8988T (cell line): ENCODE measurements at regions not wholly inside any gene's neighbourhood (a gene's known extent, or its start where the extent isn't known, plus 50 kb on each side); places are given as distances from the start of the nearest gene placed in this dataset.

ENCODE experiments used
- DNase-seq: peaks from one replicate; pipeline ENCODE4 v3.0.0; 2011

DNA sequence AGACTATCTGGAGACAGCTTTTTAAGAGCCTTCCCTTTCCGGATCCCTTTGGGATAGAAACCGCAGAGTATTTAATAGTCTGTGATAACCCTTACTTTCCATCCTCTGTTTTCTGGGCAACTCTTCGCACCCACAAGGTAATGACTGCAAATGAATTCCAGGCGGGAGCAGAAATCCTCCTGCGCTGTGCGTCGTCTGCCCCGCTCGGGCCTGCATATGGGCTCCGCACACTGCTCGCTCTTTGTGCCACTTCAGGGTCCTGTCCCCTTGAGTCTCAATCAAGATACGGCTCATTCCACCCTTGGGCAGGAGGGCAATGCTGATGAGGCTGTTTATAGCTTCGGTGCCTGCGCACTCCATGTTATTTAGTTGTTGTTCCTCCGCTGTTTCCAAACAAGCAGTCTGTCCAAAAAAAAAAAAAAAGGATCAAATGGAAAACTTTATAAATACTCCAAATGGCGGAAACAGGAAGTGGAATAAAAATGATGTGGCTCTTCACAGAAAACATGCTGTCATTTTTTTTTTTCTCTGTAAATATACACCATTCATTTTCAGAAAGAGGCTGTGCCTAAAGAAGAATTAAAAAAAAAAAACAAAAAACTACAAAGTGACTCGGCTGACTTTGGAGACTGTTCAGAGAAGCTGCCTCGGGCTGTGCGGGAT is 169.6 kb upstream of the GMDS start:
- no peak for DNase-seq

- no peak for DNase-seq
Observed at GRCh38 chr6:2412731-2413130, 167.3 kb upstream of the GMDS start.

DNA sequence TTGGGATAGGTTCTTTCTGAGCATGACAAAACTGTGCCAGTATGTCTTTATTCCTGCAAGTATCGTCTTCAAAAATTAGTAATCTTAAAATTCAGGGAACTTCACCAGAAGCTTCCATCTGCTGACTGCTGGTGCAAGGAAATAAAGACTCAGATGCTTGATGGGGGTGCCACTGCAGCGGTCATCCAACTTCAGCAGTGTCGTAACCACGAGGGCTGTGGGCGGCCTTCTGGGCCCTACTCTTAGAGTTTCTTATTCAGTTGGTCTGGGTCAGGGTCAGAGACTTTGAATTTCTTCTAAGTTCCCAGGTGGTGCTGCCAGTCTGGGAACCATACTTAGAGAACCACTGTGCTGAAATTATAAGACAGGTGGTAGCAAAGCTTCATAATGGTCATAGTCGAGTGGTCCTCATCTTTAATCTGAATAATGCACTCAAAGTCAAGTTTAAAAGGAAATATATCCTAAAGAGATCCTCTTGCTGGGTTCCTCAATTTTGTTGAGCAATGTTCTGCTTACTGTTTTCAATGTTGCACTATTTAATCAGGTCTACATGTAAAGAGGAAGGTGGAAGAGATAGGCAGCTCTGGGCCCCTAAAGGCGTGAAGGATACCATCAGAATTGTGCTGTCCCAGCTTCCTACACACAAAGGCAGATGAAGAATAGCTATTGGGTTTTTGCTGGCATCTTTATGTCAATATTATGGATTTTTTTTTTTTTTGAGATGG is 165.4 kb upstream of the GMDS start:
- DNase-seq, result no peak

DNA sequence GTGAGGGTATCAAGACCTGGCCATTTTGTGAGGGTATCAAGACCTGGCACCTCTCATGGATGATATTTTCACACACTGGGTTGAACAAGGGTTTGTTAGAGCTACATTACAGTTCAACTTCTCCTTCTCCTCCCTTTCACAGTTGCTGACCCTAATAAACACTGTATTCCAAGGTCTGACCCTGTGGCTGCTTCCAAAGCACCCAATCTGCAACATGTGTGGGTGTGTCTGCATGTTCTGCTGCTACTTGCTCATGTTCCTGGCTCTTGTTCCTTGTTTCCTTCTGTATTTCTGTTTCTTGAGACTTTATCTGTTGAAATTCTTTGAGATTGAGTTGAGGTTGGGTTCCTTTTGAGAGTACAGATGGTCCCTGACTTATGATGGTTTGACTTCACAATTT is 162.1 kb upstream of the GMDS start:
- no peak for DNase-seq

DNA sequence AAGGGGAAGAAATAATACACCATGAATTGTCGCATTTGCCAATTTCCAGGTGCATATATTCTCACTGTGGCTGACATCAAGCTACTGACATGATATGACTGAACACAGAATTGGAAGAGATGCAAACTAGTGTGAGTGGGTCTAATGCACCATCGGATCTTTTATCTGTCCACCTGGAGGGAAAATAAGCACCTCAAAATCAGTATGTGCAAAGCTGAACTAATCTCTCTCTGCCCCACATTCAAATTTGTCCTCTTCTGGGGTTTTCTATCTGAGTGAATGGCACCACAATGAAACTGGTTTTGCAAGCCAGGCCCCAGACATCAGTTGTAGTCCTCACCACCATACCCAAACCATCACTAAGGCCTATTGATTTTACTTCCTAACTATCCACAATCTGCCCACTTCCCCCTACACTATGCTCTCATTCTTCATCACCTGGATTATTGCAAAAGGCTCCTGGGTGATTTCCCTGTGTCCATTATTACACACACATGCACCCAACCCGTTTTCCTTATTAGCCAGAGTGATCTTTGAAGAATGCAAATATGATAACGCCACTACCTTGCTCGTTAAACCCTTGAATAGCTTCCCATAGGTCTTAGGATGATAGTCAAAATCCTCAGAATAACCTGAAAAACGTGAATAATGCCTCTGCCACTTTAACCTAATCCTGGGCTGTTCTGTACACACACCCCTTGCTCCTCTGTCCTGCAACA is 159.0 kb upstream of the GMDS start:
- DNase-seq, result no peak

GRCh38 chr6:2403546-2403945 is 158.1 kb upstream of the GMDS start:
- DNase-seq, result no peak

GRCh38 chr6:2396846-2397630 is 151.6 kb upstream of the GMDS start:
- no peak for DNase-seq

GRCh38 chr6:2396042-2396657 is 150.7 kb upstream of the GMDS start:
- DNase-seq, result no peak

DNA sequence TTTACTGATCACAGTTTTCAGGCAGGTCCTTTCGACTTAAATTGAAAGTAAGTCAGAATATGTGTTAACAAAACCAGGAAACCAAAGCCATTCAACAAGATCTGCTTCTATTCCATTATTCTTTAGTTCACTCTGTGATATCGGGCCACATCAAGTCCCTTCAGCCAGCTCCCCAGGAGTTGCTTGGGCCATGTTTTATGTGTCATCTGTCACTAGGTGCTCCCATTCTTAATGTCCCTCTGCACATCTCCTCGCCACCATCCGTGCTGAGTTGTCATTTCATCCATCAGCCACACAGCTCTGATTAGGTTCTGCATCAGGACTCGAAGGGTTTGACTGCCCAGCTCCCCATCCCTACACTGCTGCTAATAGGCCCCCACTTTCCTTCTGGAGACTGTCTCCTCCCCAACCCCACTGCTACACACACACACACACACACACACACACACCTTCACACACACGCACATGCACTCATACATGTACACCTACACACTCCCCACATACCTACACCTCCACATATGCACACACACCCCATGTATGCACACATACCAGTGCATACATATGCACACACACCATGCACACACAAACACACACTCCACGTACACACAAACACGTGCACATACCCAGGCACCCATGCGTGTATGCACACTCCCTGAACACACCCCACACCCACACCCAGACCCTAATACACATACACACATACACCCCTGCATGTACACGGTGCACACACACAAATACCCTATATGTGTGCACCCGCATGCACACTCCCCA is 143.3 kb upstream of the GMDS start:
- no peak for DNase-seq

DNA sequence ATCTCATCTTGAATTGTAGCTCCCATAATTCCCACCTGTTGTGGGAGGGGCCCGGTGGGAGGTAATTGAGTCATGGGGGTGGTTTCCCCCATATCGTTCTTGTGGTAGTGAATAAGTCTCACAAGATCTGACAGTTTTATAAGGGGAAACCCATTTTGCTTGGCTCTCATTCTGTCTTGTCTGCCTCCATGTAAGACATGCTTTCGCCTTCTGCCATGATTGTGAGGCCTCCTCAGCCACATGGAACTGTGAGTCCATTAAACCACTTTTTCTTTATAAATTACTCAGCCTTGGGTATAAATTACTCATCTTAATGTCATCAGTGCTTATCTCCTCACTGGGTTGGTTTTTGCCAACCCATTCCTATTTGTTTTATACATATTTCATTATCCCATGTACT is 142.0 kb upstream of the GMDS start:
- no peak for DNase-seq

DNA sequence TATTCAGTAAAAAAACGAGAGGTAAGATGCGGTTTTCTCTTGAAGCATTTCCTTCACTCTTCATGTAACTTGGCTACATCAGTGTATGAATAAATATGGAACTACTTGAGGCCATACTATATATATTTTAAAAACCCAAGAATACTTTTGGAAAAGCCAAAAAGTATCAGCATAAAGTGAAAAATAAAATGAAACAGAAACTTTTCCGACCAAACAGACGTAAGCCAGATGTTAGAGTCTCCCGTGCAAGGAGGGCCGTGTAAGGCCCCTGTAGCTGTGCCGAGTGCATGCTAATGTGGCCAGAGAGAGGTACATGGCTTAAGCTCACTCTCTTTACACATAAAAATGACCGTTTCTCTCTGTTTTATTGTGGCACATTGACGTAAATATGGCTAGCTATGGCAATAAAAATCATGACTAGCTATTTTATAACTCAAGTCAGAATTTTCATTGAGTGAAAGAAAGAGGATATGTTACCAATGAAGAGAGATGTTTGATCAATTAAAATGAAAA is 140.1 kb upstream of the GMDS start:
- no peak for DNase-seq

- DNase-seq, result no peak
Observed at GRCh38 chr6:2384528-2384927, 139.1 kb upstream of the GMDS start.

DNA sequence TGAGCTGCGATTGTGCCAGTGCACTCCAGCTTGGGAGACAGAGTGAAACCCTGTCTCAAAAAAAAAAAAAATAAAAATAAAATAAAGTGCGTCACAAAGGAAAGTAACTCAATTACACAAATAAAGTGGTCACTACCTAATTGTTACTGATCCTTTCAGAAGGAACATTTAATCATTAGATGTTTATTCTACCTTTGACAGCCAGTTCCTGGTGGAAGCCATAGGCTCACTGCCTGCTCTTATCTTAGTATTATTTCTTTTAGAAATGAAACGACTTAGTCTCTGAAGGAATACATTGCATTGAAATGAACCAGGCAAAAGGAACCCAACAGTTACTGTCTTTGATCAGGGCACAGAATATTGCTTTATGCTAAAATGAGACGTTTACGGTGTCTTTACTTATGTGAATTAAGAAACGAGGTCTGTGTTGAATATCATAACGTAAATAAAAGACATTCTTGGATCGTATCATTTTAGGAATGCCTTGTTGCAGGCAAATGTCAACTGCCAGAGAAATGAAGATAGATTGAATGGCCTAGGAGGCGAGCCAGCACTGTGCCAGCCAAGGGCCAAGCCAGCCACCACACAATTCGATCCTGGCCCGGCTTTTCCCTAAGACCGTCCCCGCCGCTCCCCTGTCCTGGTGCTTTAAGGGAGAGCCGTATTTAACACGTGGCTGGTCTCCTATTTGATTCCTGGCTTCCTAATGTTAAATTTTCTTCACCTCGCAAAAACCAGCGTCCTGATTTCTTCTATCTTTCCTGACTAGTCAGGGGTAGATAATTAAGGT is 136.7 kb upstream of the GMDS start:
- no peak for DNase-seq

GRCh38 chr6:2378891-2379652 is 133.7 kb upstream of the GMDS start:
- no peak for DNase-seq

DNA sequence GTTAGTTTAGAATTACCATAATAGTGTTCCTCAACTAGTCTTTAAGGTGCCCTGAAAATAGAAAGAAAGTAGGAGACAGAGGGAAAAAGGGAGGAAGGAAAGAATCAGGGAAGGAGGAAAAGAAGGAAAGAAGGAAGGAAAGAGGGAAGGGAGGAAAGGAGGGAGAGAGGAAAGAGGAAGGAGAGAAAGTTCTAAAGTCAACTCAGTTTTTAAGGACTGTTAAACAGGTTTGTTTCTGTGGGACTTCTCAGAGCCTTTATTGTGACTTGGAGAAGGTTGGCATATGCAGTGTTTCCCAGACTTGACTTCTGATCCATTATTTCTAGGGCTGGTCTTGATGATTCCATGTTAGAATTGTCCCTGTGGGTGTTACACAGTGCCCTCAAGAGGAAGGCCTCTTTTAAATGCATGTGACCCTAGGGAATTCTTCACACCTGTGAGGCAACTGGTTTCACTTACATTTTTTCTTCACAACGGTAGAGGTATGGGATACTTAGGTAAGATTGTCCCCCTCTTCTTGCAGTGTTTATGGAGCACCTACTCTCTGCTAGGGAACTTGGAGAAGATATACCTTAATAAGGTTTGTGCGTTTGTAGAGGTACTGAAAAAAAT is 132.7 kb upstream of the GMDS start:
- no peak for DNase-seq

DNA sequence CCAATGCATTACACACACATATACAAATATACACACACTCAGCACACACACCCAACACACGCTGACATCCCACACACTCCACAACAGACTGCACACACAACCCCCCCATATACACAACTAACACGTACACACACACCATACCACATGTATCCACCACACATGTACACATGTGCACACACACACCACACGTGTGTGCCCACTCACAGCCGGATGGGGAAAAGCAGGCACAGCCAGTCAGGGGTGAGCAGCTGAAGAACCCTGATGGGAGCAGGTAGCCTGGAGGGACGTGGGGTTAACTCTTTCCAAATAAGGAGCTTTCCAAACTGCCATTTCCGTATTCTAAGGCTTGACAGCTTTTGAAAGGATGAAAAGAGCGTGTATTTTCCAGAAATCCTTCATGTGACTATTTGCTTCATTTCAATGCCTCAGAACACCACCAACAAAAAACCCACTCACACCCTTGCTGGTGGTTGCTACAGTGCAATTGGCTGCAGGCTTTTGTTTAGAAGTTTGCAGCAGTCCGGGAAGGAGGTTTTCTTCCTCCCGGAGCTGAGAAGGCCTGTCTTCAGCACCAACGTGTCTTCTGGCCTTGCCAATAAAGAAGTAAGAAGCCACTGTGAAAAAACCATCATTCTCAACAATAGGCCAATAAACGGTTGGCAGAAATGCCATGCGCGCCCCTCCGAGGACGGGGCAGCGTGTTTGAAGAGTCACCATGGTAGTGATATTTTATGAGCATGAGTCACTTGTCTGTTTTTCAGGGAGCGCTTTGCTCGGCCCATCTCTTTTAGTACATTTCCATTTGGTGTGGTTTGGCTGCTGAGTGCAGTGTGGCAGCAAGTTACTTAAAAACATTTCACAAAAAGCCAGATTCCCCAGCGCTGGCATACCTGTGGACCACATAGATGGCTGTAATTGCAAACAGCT is 131.3 kb upstream of the GMDS start:
- DNase-seq, result no peak

GRCh38 chr6:2375443-2375842 is 130.0 kb upstream of the GMDS start:
- DNase-seq, result no peak

GRCh38 chr6:2369606-2370005 is 124.2 kb upstream of the GMDS start:
- no peak for DNase-seq

DNA sequence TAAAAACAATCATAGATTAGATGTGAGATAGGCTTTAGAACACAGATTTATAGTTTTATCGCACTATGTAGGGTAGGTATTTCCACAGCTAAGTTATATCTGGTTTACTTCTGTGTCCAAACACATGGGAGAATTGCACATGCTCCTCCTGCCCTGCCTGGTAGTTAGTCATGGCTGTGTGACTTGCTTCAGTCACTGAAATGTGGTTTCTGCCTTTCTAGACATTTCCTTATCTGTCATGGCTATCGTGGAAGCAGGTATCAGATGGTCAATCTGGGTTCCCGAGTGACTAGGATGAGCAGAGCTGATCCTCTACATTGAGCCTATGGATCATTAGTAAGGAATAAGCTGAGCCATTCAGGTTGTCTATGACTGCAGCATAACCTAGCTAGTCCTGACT is 117.8 kb upstream of the GMDS start:
- no peak for DNase-seq
